K562 (cell line): ENCODE measurements at regions not wholly inside any gene's neighbourhood (a gene's known extent, or its start where the extent isn't known, plus 50 kb on each side); places are given as distances from the start of the nearest gene placed in this dataset.

ENCODE experiments used
- EP300 ChIP-seq: IDR thresholded peaks from 2 replicates; pipeline ENCODE4 v1.6.1; 2012; ENCODE audit warnings: low read length, improper control_type of control experiment
- THRAP3 ChIP-seq: fragments of 450-650 bp; IDR thresholded peaks from 2 replicates; pipeline ENCODE4 v1.6.1; 2016; ENCODE audit warnings: mild to moderate bottlenecking, inconsistent platforms, borderline replicate concordance
- ZNF274 ChIP-seq: IDR thresholded peaks from 2 replicates; pipeline ENCODE4 v1.6.1; 2011; ENCODE audit warnings: low read depth, mild to moderate bottlenecking, low read length, moderate library complexity, borderline replicate concordance
- ZNF766 ChIP-seq: fragments of 200-800 bp; sonication (Bioruptor generic); conservative IDR thresholded peaks from 2 replicates; pipeline ENCODE4 v1.6.1; 2016; ENCODE audit warnings: missing genetic modification characterization, missing compliant biosample characterization
- ZNF780A ChIP-seq: fragments of 250-450 bp; sonication (Bioruptor Pico); IDR thresholded peaks from 2 replicates; pipeline ENCODE4 v1.5.0; 2021; ENCODE audit warnings: mild to moderate bottlenecking
- TF ChIP-seq, protein P1 (sequence below): fragments of 450-650 bp; formaldehyde crosslinking; IDR thresholded peaks from 2 replicates; pipeline ENCODE4 v1.4.0; 2020; ENCODE audit warnings: mild to moderate bottlenecking, mixed read lengths
- TF ChIP-seq, protein P2 (sequence below): sonication (generic); formaldehyde crosslinking; IDR thresholded peaks from 2 replicates; pipeline ENCODE4 v1.8.1; 2022; ENCODE audit warnings: missing genetic modification reagents
- TF ChIP-seq, protein P3 (sequence below): sonication (generic); formaldehyde crosslinking; IDR thresholded peaks from 2 replicates; pipeline ENCODE4 v1.8.0; 2022; ENCODE audit warnings: mild to moderate bottlenecking, low read depth, missing genetic modification reagents

DNA sequence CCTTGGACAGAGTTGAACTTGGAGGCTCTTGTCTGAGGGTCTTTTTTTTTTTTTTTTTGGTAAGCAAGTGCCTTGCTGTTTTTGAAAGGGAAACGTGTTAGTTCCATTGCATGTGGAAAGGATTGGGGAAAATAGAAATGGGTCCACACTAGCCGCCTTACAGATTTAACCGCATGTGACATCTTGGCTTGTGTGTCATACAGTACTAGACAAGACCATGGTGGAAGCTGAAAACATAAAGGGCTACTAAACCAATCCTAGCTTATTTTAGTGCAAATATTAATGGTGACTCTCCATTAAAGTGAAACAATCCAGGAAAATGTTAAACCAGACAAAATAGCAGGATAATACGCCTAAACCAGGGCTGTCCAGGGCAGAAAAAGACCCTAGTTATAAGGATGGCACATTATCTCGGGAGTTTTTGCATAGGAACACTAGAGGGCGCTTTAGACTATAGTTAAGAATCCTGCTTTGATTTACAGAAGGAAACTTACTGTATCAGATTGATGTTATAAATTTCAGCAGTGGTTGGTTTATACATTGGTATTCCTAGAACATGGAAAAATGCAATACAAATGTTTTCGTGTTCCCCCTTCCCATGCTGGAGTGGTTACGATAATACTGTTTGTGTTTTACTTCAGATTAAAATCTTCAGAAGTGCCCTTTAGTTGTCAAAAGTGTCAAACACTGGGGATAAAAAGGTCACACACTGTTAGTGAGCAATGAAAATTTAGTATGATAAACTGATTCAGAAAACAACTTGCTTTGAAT lies 59.8 kb upstream of the DEK start:
- TF ChIP-seq ZNF780A (CRISPR knock-in tag) (no peak), THRAP3 (no peak), ZNF766 (CRISPR knock-in tag) (no peak), EP300 (no peak), ZNF274 (no peak)
- TF ChIP-seq, protein P1, sequence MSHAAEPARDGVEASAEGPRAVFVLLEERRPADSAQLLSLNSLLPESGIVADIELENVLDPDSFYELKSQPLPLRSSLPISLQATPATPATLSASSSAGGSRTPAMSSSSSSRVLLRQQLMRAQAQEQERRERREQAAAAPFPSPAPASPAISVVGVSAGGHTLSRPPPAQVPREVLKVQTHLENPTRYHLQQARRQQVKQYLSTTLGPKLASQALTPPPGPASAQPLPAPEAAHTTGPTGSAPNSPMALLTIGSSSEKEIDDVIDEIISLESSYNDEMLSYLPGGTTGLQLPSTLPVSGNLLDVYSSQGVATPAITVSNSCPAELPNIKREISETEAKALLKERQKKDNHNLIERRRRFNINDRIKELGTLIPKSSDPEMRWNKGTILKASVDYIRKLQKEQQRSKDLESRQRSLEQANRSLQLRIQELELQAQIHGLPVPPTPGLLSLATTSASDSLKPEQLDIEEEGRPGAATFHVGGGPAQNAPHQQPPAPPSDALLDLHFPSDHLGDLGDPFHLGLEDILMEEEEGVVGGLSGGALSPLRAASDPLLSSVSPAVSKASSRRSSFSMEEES (CRISPR knock-in tag), result no peak
- TF ChIP-seq, protein P2, sequence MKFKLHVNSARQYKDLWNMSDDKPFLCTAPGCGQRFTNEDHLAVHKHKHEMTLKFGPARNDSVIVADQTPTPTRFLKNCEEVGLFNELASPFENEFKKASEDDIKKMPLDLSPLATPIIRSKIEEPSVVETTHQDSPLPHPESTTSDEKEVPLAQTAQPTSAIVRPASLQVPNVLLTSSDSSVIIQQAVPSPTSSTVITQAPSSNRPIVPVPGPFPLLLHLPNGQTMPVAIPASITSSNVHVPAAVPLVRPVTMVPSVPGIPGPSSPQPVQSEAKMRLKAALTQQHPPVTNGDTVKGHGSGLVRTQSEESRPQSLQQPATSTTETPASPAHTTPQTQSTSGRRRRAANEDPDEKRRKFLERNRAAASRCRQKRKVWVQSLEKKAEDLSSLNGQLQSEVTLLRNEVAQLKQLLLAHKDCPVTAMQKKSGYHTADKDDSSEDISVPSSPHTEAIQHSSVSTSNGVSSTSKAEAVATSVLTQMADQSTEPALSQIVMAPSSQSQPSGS (CRISPR knock-in tag), result no peak
- TF ChIP-seq, protein P3, sequence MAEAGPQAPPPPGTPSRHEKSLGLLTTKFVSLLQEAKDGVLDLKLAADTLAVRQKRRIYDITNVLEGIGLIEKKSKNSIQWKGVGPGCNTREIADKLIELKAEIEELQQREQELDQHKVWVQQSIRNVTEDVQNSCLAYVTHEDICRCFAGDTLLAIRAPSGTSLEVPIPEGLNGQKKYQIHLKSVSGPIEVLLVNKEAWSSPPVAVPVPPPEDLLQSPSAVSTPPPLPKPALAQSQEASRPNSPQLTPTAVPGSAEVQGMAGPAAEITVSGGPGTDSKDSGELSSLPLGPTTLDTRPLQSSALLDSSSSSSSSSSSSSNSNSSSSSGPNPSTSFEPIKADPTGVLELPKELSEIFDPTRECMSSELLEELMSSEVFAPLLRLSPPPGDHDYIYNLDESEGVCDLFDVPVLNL (CRISPR knock-in tag), result no peak
